H1 (cell line): ENCODE measurements at regions not wholly inside any gene's neighbourhood (a gene's known extent, or its start where the extent isn't known, plus 50 kb on each side); places are given as distances from the start of the nearest gene placed in this dataset.

Experiments
- CTCF ChIA-PET: fragments of 300-600 bp; sonication (Branson Sonifier 250); formaldehyde crosslinking; loops from one replicate; lab custom pipeline; 2021; ENCODE audit not compliant: partially characterized antibody; lab: Charles Lee
- POLR2A ChIA-PET: fragments of 300-600 bp; sonication (Branson Sonifier 250); formaldehyde crosslinking; loops from one replicate; lab custom pipeline; 2021; ENCODE audit warnings: inconsistent platforms; ENCODE audit not compliant: partially characterized antibody; lab: Charles Lee
- DNase-seq, 2 experiments: peaks; one replicate each; pipeline versions ENCODE4 v3.0.0 to v3.0.0-alpha.2; 2010 to 2022; ENCODE audit warnings: low spot score in 2 of 2, low read depth in 1 of 2, mixed read lengths in 1 of 2
- FAIRE-seq: peaks from 2 replicates; lab custom pipeline; 2011; peaks lifted over from hg19 to GRCh38; lab: Jason Lieb, UNC
- H2AFZ ChIP-seq: 2 replicates; pipeline ENCODE4 v1.8.1; 2012; ENCODE audit warnings: low read length, inconsistent platforms
- H2AK5ac ChIP-seq: 2 replicates; pipeline ENCODE4 v1.6.1; 2013; ENCODE audit warnings: low read depth, low read length
- H2BK120ac ChIP-seq: replicated peaks from 2 replicates; pipeline ENCODE3; 2013; ENCODE audit warnings: low read depth, low read length, inconsistent platforms
- H2BK12ac ChIP-seq: 2 replicates; pipeline ENCODE4 v1.6.1; 2013; ENCODE audit warnings: low read depth, low read length
- H2BK15ac ChIP-seq: 2 replicates; pipeline ENCODE4 v1.6.1; 2013; ENCODE audit warnings: low read length
- H2BK20ac ChIP-seq: 2 replicates; pipeline ENCODE4 v1.6.1; 2013; ENCODE audit warnings: low read length
- H2BK5ac ChIP-seq: 2 replicates; pipeline ENCODE4 v1.6.1; 2013; ENCODE audit warnings: low read depth, low read length
- H3K14ac ChIP-seq: 2 replicates; pipeline ENCODE4 v1.6.1; 2013; ENCODE audit warnings: inconsistent platforms; ENCODE audit not compliant: insufficient read length
- H3K18ac ChIP-seq: 2 replicates; pipeline ENCODE4 v1.6.1; 2013; ENCODE audit warnings: low read length; ENCODE audit errors: extremely low read depth
- H3K23ac ChIP-seq: 2 replicates; pipeline ENCODE4 v1.6.1; 2013; ENCODE audit warnings: inconsistent platforms; ENCODE audit not compliant: insufficient read length
- H3K23me2 ChIP-seq: 2 replicates; pipeline ENCODE4 v1.6.1; 2013; ENCODE audit warnings: low read depth, low read length
- H3K27ac ChIP-seq: 2 replicates; pipeline ENCODE4 v1.6.1; 2011; ENCODE audit warnings: low read depth, low read length, inconsistent platforms
- H3K27me3 ChIP-seq, 4 experiments: replicated peaks in 1 of 4; 1 replicate in 1 of 4; 2 replicates in 3 of 4; pipeline versions ENCODE4 v1.6.1 to v1.8.1; 2011 to 2013; ENCODE audit warnings: low read length in 3 of 4, mild to moderate bottlenecking in 3 of 4, inconsistent platforms in 2 of 4, mixed read lengths in 2 of 4, moderate library complexity in 1 of 4; ENCODE audit not compliant: control insufficient read depth in 3 of 4, insufficient read depth in 3 of 4; ENCODE audit errors: extremely low read depth in 1 of 4
- H3K36me3 ChIP-seq, 4 experiments: 2 replicates each; pipeline versions ENCODE4 v1.6.1 to v1.8.1; 2011 to 2013; ENCODE audit warnings: mild to moderate bottlenecking in 4 of 4, low read length in 3 of 4, moderate library complexity in 2 of 4, control low read depth in 1 of 4, inconsistent platforms in 1 of 4; ENCODE audit not compliant: insufficient read depth in 4 of 4, control insufficient read depth in 2 of 4
- H3K4ac ChIP-seq: replicated peaks from 2 replicates; pipeline ENCODE3; 2013; ENCODE audit warnings: low read length, low read depth, mixed read lengths, inconsistent platforms; ENCODE audit not compliant: insufficient read length
- H3K4me1 ChIP-seq, 4 experiments: replicated peaks in 1 of 4; 1 replicate in 1 of 4; 2 replicates in 3 of 4; pipeline versions ENCODE4 v1.6.1 to v1.8.1; 2011 to 2013; ENCODE audit warnings: low read length in 3 of 4, inconsistent platforms in 2 of 4, mixed read lengths in 1 of 4; ENCODE audit not compliant: insufficient read depth in 4 of 4, control insufficient read depth in 3 of 4
- H3K4me2 ChIP-seq, 2 experiments: 2 replicates each; pipeline versions ENCODE4 v1.6.1 to v1.8.1; 2011 to 2013; ENCODE audit warnings: low read depth in 2 of 2, low read length in 2 of 2, control low read depth in 1 of 2, inconsistent platforms in 1 of 2, mild to moderate bottlenecking in 1 of 2; ENCODE audit not compliant: insufficient read depth in 1 of 2
- H3K4me3 ChIP-seq, 4 experiments: fragments of 200-600, 300-600 bp in 1 of 4; sonication (generic), shearing (Covaris generic), sonication (Bioruptor Twin) in 1 of 4; 2 replicates each; pipeline versions ENCODE4 v1.5.1 to v1.8.1; 2011 to 2016; ENCODE audit warnings: low read length in 4 of 4, low read depth in 3 of 4, control low read depth in 2 of 4, inconsistent platforms in 2 of 4, mild to moderate bottlenecking in 2 of 4, mixed read lengths in 1 of 4, moderate library complexity in 1 of 4; ENCODE audit not compliant: insufficient read depth in 2 of 4; ENCODE audit errors: extremely low read depth in 1 of 4
- H3K56ac ChIP-seq: replicated peaks from 2 replicates; pipeline ENCODE3; 2013; ENCODE audit warnings: low read depth, mild to moderate bottlenecking, mixed read lengths, low read length, inconsistent platforms; ENCODE audit not compliant: insufficient read length
- H3K79me1 ChIP-seq: 2 replicates; pipeline ENCODE4 v1.6.1; 2013; ENCODE audit warnings: low read depth, low read length, control low read depth
- H3K79me2 ChIP-seq, 2 experiments: 2 replicates each; pipeline versions ENCODE4 v1.6.1 to v1.8.1; 2012 to 2013; ENCODE audit warnings: low read length in 2 of 2, mild to moderate bottlenecking in 2 of 2, inconsistent platforms in 1 of 2; ENCODE audit not compliant: insufficient read depth in 2 of 2, control insufficient read depth in 1 of 2
- H3K9ac ChIP-seq, 4 experiments: replicated peaks in 1 of 4; 1 replicate in 1 of 4; 2 replicates in 3 of 4; pipeline versions ENCODE4 v1.6.1 to v1.8.1; 2011 to 2013; ENCODE audit warnings: low read depth in 3 of 4, low read length in 3 of 4, control low read depth in 2 of 4, mild to moderate bottlenecking in 2 of 4, moderate library complexity in 2 of 4, inconsistent platforms in 1 of 4; ENCODE audit errors: extremely low read depth in 1 of 4
- H3K9me3 ChIP-seq, 2 experiments: 2 replicates each; pipeline versions ENCODE4 v1.6.1 to v1.8.1; 2012 to 2013; ENCODE audit warnings: mild to moderate bottlenecking in 2 of 2, moderate library complexity in 2 of 2, control low read depth in 1 of 2, inconsistent platforms in 1 of 2, low read depth in 1 of 2, low read length in 1 of 2, mixed read lengths in 1 of 2; ENCODE audit not compliant: insufficient read depth in 2 of 2
- H4K20me1 ChIP-seq, 2 experiments: replicated peaks in 1 of 2; 2 replicates each; pipeline versions ENCODE3 to v1.8.1; 2011 to 2013; ENCODE audit warnings: inconsistent platforms in 2 of 2, low read length in 2 of 2, mild to moderate bottlenecking in 1 of 2; ENCODE audit not compliant: insufficient read depth in 2 of 2, control insufficient read depth in 1 of 2
- H4K5ac ChIP-seq: 2 replicates; pipeline ENCODE4 v1.6.1; 2013; ENCODE audit warnings: low read length, low read depth, mixed read lengths, inconsistent platforms; ENCODE audit not compliant: insufficient read length
- H4K8ac ChIP-seq: 2 replicates; pipeline ENCODE4 v1.8.0; 2013; ENCODE audit warnings: mild to moderate bottlenecking, moderate library complexity, low read length, inconsistent platforms; ENCODE audit not compliant: insufficient read depth; ENCODE audit errors: extremely low read depth
- H4K91ac ChIP-seq: replicated peaks from 2 replicates; pipeline ENCODE3; 2013; ENCODE audit warnings: low read length, mixed read lengths, inconsistent platforms; ENCODE audit not compliant: insufficient read length
- CBX5 ChIP-seq: fragments of 300-800, 300-1000 bp; sonication (generic); IDR thresholded peaks from 2 replicates; pipeline ENCODE4 v1.7.1; 2016; ENCODE audit warnings: antibody characterized with exemption, low read length, low read depth
- CHD2 ChIP-seq: IDR thresholded peaks from 2 replicates; pipeline ENCODE4 v1.6.1; 2012; ENCODE audit warnings: low read length, improper control_type of control experiment
- CTBP2 ChIP-seq: IDR thresholded peaks from 2 replicates; pipeline ENCODE4 v1.7.0; 2011; ENCODE audit warnings: borderline replicate concordance, mild to moderate bottlenecking, moderate library complexity, mixed read lengths, low read length; ENCODE audit not compliant: insufficient read depth, insufficient read length
- EGR1 ChIP-seq: IDR thresholded peaks from 2 replicates; pipeline ENCODE4 v1.6.1; 2011; ENCODE audit warnings: low read depth, low read length, borderline replicate concordance
- EP300 ChIP-seq, 2 experiments: IDR thresholded peaks; 1 replicate in 1 of 2; 2 replicates in 1 of 2; pipeline ENCODE4 v1.6.1; 2011 to 2012; ENCODE audit warnings: low read depth in 2 of 2, low read length in 2 of 2, mild to moderate bottlenecking in 2 of 2, borderline replicate concordance in 1 of 2, inconsistent platforms in 1 of 2, moderate library complexity in 1 of 2
- GTF2F1 ChIP-seq: IDR thresholded peaks from 2 replicates; pipeline ENCODE4 v1.6.1; 2012; ENCODE audit warnings: low read depth, low read length, improper control_type of control experiment, borderline replicate concordance
- JUND ChIP-seq: IDR thresholded peaks from 2 replicates; pipeline ENCODE4 v1.6.1; 2011; ENCODE audit warnings: mild to moderate bottlenecking, improper control_type of control experiment, low read length
- RAD21 ChIP-seq, 2 experiments: IDR thresholded peaks in 1 of 2; conservative IDR thresholded peaks in 1 of 2; 2 replicates each; pipeline ENCODE4 v1.6.1; 2011; ENCODE audit warnings: low read depth in 2 of 2, low read length in 2 of 2, improper control_type of control experiment in 1 of 2, inconsistent platforms in 1 of 2, mild to moderate bottlenecking in 1 of 2, moderate library complexity in 1 of 2
- RFX5 ChIP-seq: IDR thresholded peaks from 2 replicates; pipeline ENCODE4 v1.6.1; 2011; ENCODE audit warnings: low read depth, low read length, improper control_type of control experiment, borderline replicate concordance
- SP2 ChIP-seq: IDR thresholded peaks from 2 replicates; pipeline ENCODE4 v1.6.1; 2012; ENCODE audit warnings: mild to moderate bottlenecking, low read length, inconsistent platforms
- SP4 ChIP-seq: IDR thresholded peaks from 2 replicates; pipeline ENCODE4 v1.6.1; 2012; ENCODE audit warnings: low read length, inconsistent platforms
- SRF ChIP-seq: IDR thresholded peaks from 2 replicates; pipeline ENCODE4 v1.6.1; 2011; ENCODE audit warnings: mild to moderate bottlenecking, low read depth, low read length, moderate library complexity
- TAF7 ChIP-seq: optimal IDR thresholded peaks from 2 replicates; pipeline ENCODE3; 2011; ENCODE audit warnings: low read depth, mild to moderate bottlenecking, inconsistent platforms, low read length, moderate library complexity, borderline replicate concordance
- YY1 ChIP-seq: IDR thresholded peaks from 2 replicates; pipeline ENCODE4 v1.6.1; 2011; ENCODE audit warnings: low read depth, mild to moderate bottlenecking, low read length
- TF ChIP-seq, protein P1 (sequence below): IDR thresholded peaks from 2 replicates; pipeline ENCODE4 v1.6.1; 2011; ENCODE audit warnings: low read depth, mild to moderate bottlenecking, low read length; ENCODE audit not compliant: insufficient read depth

GRCh38 chr19:28914173-28914572 lies 298.8 kb downstream of the UQCRFS1 start:
- CTCF ChIA-PET, result interaction anchor here (0.6 kb wide), 1 partner anchor 36 kb away, joined by 3 read pairs; no protein-coding TSS in a partner anchor
- H4K8ac ChIP-seq, result no peak overlapping the region
- H2BK15ac ChIP-seq, result 0 out of 2 replicates have a peak overlapping the region, but pooled peaks have one; percentile 16
- no peaks in the 10 kb centered on the region for H3K23me2 ChIP-seq
- no peaks in the 10 kb centered on the region for H3K27me3 ChIP-seq
- no peak overlapping the region for H3K4me2 ChIP-seq
- no peak overlapping the region for H2BK12ac ChIP-seq
- no peak overlapping the region for H3K18ac ChIP-seq
- no peak overlapping the region for H2AFZ ChIP-seq
- no peak overlapping the region for H3K56ac ChIP-seq
- H3K9ac ChIP-seq, result no peak overlapping the region
- no peak overlapping the region for H3K23ac ChIP-seq
- no peak overlapping the region for H2BK5ac ChIP-seq
- H4K91ac ChIP-seq, result no peak overlapping the region
- POLR2A ChIA-PET, result no interaction called here
- FAIRE-seq (no peak), DNase-seq (no peak)
- no peaks in the 10 kb centered on the region for H3K36me3 ChIP-seq
- no peak overlapping the region for H3K27ac ChIP-seq
- no peak overlapping the region for H2BK20ac ChIP-seq
- no peaks in the 10 kb centered on the region for H4K20me1 ChIP-seq
- no peak overlapping the region for H2AK5ac ChIP-seq
- H3K79me2 ChIP-seq, result no peaks in the 10 kb centered on the region
- H3K79me1 ChIP-seq, result no peaks in the 10 kb centered on the region
- H3K4me3 ChIP-seq, result no peak overlapping the region
- H3K9me3 ChIP-seq, result no peaks in the 10 kb centered on the region
- H3K14ac ChIP-seq, result no peak overlapping the region
- no peaks in the 10 kb centered on the region; a peak in 1 of 7 replicates for H3K4me1 ChIP-seq
- no peak overlapping the region for H3K4ac ChIP-seq
- no peak overlapping the region for H4K5ac ChIP-seq
- H2BK120ac ChIP-seq, result no peak overlapping the region
- no peak for TF ChIP-seq SP4
- no peak for TF ChIP-seq CHD2
- no peak for TF ChIP-seq TAF7
- TF ChIP-seq CBX5, result no peak
- TF ChIP-seq RFX5, result no peak
- no peak for TF ChIP-seq SRF
- no peak for TF ChIP-seq JUND
- no peak for TF ChIP-seq GTF2F1
- TF ChIP-seq YY1, result no peak
- TF ChIP-seq SP2, result no peak
- TF ChIP-seq EP300 (IDR thresholded peaks at IDR 0.05; ENCODE audit: borderline replicate concordance in 1 of 2, low read depth in 2 of 2, low read length in 2 of 2), result no peak
- TF ChIP-seq RAD21 (IDR thresholded peaks at IDR 0.05 in 1 of 2, conservative IDR thresholded peaks at IDR 0.05 in 1 of 2; ENCODE audit: low read depth in 2 of 2, low read length in 2 of 2), result no peak
- TF ChIP-seq EGR1, result no peak
- TF ChIP-seq, protein P1, sequence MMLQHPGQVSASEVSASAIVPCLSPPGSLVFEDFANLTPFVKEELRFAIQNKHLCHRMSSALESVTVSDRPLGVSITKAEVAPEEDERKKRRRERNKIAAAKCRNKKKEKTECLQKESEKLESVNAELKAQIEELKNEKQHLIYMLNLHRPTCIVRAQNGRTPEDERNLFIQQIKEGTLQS, result no peak
- no peak for TF ChIP-seq CTBP2
